ENCODE measurements at regions not wholly inside any gene's neighbourhood (a gene's known extent, or its start where the extent isn't known, plus 50 kb on each side); places are given as distances from the start of the nearest gene placed in this dataset.

DNA sequence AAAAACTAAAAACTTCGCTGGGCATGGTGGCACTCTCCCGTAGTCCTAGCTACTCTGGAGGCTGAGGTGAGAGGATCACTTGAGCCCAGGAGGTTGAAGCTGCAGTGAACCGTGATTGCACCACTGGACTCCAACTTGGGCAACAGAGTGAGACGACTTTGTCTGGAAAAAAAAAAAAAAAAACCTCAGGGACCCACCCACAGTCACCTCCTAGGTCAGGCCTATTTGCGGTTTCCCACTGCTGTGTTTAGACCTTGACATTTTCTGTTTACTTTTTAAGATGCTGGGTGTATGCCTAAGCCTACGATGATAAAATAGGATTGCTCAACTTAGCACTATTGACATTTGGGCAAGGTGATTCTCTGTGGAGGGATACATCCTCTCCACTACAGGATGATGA lies 197.4 kb upstream of the TBL1X start:
- peak; percentile 29 for DNase-seq (ENCODE audit: low read depth)

DNA sequence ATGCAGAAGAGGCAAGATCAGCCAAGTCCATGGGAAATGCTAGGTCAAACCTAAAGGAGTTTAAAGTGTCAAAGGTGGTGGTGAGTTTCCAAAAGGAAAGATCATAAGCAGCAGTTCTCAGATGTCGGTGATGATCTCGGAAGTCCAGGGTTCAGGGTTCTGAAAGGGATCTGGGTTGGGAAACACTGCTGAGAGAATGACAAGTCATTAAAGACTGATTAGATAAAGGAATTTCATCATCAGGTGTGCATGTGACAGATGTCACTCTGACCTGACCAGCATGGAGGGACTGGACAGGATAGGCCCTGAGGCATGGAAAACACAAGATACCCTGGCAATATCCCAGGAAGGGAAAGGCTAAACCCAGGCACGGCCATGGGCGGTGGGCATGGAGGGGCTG lies 195.7 kb upstream of the TBL1X start:
- no peak for DNase-seq (ENCODE audit: low read depth)

DNA sequence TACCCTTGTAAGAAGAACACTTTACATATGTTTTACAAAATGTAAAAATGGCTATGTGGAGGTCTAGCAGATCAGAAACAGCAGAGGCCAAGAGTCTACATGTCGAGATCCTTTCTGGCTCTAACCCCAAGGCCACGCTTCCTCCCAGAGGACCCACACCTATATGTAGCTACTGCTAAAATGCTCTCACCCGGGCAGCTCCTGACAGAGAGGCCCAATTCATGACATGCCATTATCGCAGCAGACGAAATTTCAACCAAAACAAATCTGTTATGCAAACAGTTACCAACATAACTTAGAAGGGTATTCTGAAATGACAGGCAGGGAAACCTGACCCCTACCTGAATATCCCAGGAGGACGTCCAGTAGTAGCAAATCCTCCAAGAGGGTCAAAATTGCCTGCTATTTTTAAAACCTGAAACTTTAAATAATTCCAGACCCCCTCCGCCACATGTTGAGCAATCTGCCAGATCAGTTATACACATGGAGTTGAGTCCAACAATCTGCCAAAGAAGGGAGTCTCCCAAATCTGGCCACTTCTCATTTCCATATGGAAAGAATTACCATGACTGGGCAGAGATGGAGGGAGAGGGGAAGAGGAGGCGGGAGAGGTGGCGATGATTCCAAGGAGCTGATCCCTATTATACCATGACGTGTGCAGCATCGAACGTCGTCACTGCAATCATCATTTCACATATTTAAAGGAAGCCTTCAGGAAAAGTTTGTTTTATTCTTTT lies 192.9 kb upstream of the TBL1X start:
- peak; percentile 64 for DNase-seq (ENCODE audit: low read depth)

DNA sequence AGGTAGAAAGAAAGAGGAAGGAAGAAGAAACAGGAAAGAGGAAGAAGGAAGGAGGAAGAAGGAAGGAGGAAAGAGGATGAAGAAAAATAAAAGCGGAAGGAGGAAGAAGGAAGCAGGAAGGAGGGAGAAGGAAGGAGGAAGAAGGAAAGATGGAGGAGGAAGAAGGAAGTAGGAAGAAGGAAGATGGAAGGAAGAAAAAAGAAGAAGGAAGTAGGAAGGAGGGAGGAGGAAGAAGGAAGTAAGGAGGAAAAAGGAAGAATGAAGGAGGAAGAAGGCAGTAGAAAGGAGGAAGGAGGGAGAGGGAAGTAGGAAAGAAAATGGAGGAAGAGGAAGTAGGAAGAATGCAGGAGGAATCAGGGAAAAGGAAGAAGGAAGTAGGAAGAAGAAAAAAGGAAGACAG lies 191.1 kb upstream of the TBL1X start:
- DNase-seq (ENCODE audit: low read depth): no peak

DNA sequence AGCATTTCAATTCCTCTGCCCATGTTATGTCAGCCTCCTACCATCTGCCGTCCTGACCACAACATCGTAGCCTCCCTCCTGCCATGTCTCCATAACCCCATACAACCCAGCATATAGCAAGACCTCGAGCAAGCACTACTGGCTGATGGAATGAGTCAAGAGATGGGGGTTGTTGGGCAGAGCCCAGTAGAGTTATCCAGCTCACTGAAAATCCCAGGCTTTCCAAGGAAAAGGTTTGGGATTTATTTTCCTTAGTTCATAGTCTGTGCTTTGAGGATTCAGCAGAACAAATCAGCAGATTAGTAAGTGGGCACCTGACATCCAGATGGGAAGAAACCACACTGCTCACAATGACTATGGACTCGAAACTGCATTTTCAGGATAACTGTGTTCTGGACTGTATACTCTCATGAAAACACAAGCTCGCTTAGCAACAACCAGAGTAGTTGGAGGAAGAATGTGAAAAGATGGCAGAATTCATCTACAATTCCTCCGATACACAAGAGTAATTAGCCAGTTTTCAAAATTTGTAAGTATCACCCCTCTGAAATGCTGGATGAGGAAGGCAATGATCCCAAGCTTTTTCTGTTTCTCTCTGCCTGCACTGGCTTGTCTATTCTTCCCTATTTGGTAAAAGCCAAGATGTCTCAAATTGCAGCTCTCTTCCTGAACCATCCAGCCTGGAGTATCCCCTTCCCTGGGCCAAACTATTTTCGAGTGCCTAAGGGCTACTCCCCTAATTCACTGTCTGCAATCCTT lies 186.2 kb upstream of the TBL1X start:
- peak; percentile 67 for DNase-seq (ENCODE audit: low read depth)

DNA sequence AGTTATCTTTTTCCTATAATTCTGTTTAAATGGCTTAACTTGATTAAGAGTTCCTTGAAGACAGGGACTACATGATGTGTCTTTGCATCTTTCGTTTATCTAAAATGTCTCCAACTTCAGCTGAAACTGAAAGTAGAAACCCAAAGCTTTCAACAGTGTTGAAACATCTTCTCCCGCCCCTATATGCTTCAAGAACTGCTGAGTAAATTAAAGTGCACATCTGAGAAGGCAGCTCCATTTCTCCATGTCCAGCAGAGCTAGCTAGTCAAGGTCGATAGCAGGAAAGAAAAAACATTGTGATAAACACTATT lies 185.7 kb upstream of the TBL1X start:
- DNase-seq (ENCODE audit: low read depth): peak; percentile 52

DNA sequence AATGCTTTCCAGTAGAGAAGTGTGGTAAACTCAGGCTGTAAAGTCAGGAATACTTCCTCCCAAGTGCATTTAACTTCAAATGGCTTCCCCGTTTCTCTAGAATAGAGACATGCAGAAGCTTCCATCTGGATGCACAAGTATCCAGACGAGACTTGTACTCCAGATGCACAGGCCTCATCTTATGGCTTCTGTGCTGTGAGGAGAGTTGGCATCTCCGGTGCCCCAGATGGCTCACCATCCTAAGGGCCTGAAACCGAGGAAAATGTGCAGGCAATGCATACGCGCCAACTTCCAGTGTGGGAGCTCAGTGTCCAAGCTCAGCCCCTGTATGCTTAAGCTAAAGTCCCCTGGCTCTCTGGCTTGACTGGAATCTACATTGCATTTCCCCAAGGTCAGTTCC lies 184.0 kb upstream of the TBL1X start:
- no peak for DNase-seq (ENCODE audit: low read depth)

DNA sequence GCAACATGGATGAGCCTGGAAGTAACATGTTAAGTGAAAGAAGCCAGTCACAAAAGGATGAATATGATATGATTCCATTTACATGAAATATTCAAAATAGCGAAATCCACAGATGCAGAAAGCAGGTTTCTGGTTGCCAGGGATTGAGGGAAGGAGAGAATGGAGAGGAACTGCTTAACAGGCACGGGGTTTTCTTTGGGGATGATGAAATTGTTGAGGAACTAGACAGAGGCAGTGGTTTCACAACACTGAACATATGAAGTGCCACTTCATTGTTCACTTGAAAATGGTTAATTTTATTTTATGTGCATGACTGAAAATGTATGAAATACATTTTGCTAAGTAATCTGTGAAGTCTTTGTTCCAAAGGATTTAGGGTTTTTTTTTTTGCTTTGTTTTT lies 182.5 kb upstream of the TBL1X start:
- DNase-seq (ENCODE audit: low read depth): no peak

DNA sequence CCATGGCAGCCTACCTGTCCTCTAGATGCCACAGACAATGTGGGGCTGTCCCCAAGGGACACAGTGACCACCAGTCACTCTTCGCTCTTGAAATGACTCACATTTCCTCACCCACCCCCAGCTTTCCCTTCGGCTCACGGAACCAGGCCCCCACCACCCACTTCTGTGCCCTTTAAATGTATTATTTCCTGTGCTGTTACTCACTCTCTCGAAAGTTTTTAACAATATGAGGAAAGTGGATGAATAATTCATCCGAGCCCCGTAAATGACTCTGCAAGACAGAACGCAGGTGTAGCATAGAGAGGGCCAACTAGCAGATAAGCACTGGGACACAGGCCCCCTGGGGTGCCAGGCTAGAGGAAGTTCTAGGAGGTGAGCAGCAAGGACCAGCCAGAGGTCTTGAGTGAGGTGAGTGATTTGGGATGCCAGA lies 179.5 kb upstream of the TBL1X start:
- DNase-seq (ENCODE audit: low read depth): no peak

DNA sequence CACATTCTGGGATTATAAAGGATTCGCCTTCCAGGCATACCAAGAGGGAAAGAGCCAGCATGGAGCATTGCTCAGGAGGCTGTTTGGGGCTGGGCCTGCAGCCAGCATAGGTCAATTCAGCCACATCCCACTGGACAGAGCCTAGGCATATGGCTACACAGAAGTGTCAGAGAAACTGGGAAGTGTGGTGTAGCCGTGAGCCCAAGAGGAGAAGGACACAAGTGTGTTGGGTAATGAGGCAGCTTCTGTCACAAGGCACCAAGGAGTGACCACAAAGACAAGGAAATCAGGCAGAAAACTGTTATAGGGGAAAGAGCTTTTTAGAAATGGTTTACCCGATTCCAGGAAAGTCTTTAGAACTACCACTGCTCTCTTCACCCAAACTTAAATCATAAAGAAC lies 178.6 kb upstream of the TBL1X start:
- peak; percentile 5 for DNase-seq (ENCODE audit: low read depth)

DNA sequence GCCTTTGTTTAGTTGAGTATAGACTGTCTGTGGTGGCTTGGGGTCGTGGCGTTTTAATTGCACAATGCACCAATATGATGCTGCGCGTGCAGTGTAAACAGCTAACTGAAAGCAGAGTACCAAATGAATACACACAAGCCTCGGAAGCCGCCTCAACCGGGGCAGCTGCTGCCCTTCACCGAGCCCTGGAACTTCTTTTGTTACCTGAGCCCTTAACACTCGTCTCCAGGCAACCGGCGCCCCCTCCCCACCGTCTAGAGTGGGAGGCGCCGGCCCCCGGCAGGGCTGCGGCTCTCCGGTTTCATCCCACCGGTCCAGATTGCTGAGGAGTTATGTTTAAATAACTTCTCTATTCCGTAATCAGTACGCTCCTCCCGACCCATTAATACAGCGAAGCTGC lies 173.2 kb upstream of the TBL1X start:
- no peak for DNase-seq (ENCODE audit: low read depth)

DNA sequence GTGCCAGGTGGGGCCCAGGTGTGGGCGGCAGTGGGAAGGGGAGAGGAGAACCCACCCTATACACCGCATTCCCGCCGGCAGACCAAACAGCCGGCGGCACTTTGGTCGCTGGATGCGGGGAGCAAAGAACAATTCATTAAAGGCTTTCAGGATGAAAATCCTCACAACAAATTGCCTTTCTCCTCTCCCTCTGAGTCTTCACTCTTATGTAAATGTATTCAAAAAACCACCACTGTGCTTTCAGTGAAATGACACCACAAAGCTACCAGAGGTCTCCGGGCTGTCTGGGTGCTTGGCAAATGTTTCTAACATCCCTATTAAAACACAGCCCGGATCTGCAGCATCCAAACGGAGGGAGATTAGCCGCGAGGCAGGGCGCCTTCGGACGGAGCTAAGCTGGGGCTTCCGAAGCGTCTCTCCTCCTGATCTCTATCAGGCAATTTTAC lies 171.8 kb upstream of the TBL1X start:
- no peak for DNase-seq (ENCODE audit: low read depth)

DNA sequence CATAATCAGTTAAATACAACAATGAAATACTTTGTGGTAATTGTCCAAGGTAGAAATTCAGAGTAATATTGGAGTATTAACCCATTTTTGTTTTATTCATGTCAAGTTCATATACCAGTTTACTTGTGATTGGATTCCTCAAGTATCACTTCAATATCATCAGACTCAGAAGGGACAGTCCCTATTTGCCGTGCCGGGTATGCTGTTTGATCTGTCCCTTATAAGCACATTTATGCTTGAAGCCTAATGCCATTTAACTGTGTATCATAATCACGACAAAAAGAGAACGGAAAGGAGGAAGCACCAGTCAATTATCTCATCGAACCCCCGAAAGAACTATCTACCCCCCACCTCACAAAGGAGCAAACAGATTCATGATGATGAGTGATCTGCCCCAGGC lies 171.0 kb upstream of the TBL1X start:
- DNase-seq (ENCODE audit: low read depth): no peak

DNA sequence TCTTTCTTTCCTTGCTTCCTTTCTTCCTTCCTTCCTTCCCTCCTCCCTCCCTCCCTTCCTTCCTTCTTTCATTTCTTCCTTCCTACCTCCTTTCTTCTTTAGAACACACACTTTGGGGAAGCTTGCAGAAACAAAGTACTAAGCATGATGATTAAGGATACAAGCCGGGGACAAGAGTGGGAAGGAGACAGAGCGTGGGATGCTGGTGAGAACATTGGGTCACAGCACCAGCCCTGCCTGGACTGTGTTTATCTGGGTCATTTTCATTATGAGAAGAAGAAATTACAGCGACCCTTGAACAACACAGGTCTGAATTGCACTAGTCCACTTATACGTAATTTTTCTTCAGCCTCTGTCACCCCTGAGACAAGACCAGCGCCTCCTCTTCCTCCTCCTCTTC lies 169.3 kb upstream of the TBL1X start:
- DNase-seq (ENCODE audit: low read depth): no peak

DNA sequence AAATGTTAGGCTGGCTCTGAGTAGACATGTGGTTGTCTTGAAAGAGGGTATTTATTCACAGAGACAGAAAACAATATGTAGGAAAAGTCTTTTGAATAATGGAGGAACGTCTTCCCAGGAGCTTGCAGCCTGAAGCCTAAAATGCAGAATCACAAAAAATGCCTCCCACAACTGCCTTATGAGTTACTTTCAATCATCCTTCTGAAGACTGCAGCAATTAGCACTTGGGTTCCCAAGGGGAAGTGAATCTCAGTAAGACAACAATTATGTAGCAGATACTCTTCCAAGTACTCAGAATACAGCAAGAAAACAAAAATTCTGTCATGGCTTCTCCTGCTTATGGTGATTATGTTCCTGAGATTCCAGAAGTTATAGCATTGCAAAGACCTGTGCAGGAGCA lies 166.6 kb upstream of the TBL1X start:
- no peak for DNase-seq (ENCODE audit: low read depth)

DNA sequence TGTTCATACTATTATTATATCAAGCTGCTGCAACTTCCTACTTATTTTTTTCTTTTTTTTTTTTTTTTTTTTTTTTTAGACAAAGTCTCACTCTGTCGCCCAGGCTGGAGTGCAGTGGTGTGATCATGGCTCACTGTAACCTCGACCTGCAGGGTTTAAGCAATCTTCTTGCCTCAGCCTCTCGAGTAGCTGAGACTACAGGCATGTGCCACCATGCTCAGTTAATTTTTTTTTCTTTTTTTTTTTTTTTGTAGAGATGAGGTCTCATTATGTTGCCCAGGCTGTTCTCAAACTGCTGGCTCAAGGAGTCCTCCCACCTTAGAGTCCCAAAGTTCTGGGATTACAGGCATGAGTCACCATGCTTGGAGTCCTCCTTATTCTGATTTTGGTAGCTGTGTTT lies 165.2 kb upstream of the TBL1X start:
- DNase-seq (ENCODE audit: low read depth): peak; percentile 57

DNA sequence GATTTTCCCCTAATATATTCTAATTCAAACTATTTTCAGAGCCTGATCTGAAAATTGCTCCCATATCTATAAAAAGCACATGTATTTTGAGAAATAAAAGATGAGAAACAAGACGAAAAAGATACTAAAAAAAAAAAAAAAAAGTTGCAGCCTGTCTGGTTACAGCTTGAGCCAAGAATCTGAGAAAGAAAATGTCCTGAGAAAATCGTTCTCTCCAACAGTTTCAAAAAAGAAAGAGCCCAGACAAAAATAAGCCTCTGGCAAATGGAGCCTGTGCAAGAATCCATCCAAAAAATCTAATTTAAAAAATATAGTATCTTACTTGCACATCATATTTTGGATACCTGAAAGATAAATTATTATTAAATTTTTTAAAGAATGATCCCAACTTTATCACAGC lies 163.0 kb upstream of the TBL1X start:
- DNase-seq (ENCODE audit: low read depth): no peak

DNA sequence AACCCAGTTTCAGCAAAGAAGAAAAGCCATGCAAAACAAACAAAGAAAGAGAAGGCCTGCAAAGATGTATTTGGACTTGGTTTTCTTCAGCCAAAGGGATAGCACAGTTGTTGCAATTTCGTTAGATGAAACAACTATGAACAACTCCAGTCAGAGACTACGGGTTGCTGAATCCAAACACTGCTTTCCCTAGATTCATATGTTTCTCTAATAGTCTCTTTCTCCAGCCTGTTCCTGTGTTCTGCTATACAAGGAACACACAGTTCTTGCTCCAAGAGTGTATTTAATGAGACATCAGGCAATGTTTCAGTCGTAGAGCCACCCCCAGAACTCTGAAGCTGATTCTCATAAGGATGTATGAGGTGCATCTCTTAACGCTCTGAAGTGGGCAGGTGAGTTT lies 162.5 kb upstream of the TBL1X start:
- no peak for DNase-seq (ENCODE audit: low read depth)

DNA sequence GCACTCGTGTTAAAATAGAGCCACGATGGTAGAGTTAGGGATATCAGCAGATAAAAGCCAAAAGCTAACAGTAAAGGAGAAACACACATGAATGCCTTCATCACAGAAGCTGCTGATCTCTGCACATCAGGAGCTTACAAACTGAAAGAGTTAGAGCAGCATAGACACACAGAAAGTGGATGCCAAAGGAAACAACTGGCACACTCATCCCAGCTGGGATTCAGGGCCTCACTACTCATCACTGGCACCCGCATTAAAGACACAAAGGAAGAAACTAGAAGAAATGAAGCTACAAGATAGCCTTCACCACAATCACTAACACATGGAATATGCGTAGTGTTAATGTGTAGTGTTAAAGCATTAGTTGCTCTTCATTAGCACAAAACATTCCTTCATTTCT lies 156.4 kb upstream of the TBL1X start:
- DNase-seq (ENCODE audit: low read depth): peak; percentile 38

DNA sequence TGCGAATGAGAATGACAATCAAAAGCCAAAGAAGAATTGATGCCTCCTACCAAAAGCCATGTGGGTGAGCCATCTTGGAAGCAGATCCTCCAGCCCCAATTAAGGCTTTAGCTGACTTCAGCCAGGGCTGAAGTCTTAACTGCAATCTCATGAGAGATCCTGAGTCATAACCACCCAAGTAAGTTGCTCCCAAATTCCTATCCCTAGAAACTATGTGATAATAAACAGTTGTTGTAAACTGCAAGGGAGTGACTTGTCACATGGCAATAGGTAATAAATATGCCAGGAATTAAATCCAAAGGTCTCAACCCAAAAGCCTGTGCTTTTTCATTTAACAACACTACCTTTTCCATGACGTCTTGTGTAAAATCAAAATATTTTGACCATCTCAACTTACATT lies 154.2 kb upstream of the TBL1X start:
- peak; percentile 67 for DNase-seq (ENCODE audit: low read depth)

DNA sequence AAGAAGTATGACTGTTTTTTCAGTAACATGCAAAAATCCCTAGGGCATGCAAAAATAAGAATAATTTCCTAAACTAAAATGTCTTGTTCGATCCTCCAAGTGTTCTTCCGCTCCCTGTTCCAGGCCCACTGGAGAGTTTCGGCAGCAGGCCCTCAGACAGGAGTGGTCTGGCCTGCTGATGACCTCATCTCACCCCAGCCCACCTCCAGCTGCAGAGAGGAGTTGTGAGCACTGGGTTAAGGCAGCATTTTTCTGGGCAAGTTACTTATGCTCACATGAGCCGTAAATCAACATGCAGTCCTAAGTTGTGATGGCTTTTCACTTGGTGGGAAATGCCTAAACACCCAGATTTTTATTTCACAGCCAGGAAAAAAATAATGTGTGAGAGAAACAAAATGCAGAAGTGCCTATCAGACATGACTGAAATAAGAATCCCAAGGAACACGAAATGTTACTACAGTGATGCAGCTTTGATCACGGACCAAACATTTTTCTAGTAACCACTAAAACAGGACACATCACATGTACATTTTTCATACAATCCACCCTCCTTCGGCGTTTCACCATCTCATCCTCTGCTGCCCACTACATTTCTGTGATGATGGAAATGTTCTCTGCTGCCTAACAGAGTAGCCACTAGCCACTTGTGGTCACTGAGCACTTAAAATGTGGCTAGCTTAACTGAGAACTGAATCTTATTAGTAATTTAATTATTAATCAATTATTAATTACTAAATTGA lies 153.3 kb upstream of the TBL1X start:
- peak; percentile 14 for DNase-seq (ENCODE audit: low read depth)

DNA sequence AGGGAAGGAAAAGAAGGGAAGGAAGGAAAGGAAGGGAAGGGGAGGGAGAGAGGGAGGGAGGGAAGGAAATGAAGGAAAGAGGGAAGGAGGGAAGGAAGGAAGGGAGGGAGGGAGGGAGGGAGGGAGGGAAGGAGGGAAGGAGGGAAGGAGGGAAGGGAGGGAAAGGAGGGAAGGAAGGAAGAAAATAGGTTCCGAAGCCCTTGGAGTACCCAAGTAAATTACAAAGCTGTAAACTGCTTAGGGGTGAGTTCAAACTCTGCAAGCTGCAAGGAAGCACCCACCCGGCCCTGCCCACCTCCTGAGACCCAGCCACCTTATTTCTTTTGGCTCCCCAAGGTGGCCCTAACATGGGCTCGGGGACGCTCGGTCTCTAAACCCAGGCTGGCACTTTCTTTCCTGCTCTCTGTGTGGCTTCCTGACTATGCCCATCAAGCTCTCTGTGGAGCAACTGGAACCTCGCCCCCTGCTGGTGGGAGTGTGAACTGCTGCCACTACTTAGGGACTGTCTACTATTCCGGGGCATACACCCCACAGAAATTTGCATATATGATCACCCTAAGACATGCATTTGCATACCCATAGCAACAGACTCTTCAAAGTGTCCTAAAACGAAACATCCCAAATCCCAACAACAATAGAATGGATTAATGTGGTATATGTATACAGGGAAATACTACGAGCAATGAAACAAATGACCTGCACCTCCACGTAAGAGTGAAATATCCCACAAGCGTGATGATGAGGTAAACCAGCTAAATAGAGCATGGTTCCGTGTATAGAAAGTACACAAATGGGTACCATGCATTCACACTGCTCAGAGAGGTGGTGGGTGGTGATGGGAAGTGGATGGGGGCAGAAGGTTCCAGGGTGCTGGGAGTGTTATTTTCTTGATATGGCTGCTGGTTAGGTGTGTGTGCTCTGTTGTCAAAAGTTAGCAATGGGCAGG lies 151.7 kb upstream of the TBL1X start:
- peak; percentile 8 for DNase-seq (ENCODE audit: low read depth)
